ENCODE measurements at regions not wholly inside any gene's neighbourhood (a gene's known extent, or its start where the extent isn't known, plus 50 kb on each side); places are given as distances from the start of the nearest gene placed in this dataset.

DNA sequence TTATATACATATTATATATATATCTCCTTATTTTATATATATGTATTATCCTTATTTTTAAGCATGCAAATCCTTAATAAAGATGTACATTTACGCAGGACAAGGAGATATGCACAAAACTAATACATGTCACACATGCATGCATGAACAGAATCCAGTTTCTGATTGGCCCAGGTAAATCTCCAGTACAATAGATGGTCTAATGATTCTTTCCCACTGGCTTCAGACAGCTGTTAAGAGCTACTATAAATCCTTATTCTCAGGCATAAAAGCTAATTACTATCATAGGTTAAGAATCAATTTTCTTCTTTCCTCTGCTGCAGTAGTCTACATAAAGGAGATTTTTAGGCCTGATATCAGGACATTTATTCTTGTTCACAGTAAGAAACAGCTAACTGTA lies 689.8 kb downstream of the KCTD8 start:
- peaks cover 7% of the 10 kb centered on the region for H3K4me1 ChIP-seq
- no peak for TF ChIP-seq POLR2A (IDR thresholded peaks at IDR 0.05)
- TF ChIP-seq, protein P1, sequence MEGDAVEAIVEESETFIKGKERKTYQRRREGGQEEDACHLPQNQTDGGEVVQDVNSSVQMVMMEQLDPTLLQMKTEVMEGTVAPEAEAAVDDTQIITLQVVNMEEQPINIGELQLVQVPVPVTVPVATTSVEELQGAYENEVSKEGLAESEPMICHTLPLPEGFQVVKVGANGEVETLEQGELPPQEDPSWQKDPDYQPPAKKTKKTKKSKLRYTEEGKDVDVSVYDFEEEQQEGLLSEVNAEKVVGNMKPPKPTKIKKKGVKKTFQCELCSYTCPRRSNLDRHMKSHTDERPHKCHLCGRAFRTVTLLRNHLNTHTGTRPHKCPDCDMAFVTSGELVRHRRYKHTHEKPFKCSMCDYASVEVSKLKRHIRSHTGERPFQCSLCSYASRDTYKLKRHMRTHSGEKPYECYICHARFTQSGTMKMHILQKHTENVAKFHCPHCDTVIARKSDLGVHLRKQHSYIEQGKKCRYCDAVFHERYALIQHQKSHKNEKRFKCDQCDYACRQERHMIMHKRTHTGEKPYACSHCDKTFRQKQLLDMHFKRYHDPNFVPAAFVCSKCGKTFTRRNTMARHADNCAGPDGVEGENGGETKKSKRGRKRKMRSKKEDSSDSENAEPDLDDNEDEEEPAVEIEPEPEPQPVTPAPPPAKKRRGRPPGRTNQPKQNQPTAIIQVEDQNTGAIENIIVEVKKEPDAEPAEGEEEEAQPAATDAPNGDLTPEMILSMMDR (IDR thresholded peaks at IDR 0.05) = no peak
- DNase-seq = no peak
- H3K27ac ChIP-seq = no peak overlapping the region
- 90 to 94% methylated on average over 1 of the region's 1 CpG for WGBS, 2 donors
- H3K27me3 ChIP-seq = no peaks in the 10 kb centered on the region
- H3K4me3 ChIP-seq = no peak overlapping the region
- ATAC-seq = no peak
- no peaks in the 10 kb centered on the region for H3K36me3 ChIP-seq (replicated peaks in 1 of 2; ENCODE audit: insufficient read depth in 1 of 2, low read depth in 2 of 2)
- H3K9me3 ChIP-seq = no peaks in the 10 kb centered on the region
- intact Hi-C loops (cut with DNase I) = no loop called here

DNA sequence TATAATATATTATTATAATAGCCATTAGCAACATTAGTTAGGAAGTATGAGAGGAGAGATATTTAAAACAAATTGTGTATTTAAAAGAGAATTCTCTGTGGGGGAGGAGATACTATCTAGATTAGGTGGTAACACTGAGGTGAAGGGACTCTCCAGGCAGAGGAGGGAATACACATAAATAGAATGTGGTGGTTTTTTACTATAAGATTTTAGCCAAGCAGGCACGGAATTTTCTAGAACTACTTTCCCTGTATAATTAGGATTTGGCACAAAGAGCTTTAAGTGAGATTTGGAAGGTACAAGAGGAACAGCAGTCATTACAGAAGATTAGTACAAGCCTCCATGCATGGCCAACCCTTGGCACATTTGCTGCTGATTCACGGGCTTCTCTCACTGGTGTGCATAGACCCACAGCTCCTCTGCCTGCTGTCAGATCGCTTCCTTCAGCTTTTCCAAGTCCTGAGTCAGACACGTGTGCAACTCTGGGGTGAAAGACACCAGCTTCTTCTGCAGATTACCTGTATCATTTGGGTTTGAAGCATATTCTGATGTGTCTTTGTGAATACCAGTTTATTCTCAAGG lies 685.5 kb downstream of the KCTD8 start:
- no peak overlapping the region for H3K4me3 ChIP-seq
- H3K27ac ChIP-seq = no peak overlapping the region
- intact Hi-C loops (cut with DNase I) = no loop called here
- 40 to 48% methylated on average over 4 of the region's 4 CpGs for WGBS, 2 donors
- H3K27me3 ChIP-seq = no peaks in the 10 kb centered on the region
- H3K9me3 ChIP-seq = no peaks in the 10 kb centered on the region
- no peaks in the 10 kb centered on the region for H3K4me1 ChIP-seq
- DNase-seq (peak in 3 of 4 donors; percentile 7 to 43 (median 21)), ATAC-seq (no peak)
- no peaks in the 10 kb centered on the region for H3K36me3 ChIP-seq (replicated peaks in 1 of 2; ENCODE audit: insufficient read depth in 1 of 2, low read depth in 2 of 2)
- no peak for TF ChIP-seq POLR2A (IDR thresholded peaks at IDR 0.05)
- TF ChIP-seq, protein P1 (IDR thresholded peaks at IDR 0.05) = no peak

DNA sequence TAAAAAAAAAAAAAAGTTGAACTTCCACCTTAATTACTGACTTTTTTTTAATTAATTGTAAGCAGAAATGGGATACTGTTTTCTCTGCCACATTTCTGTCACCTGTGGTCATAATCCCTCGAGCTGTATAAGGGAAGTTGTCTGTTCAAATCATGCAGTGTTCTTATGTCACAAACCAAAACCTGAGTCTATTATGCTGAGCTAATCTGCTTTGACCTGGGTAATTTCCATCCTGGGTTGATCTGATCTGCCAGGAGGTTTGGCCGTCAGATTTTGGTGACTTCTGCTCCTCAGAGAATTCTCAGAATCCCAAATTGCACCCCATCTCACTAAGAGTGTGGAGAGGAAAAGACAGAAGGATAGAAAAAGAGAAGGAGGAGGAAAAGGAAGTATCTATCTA lies 683.1 kb downstream of the KCTD8 start:
- no peak for ATAC-seq
- no peak for DNase-seq
- Histone ChIP-seq H3K27me3 (no peaks in the 10 kb centered on the region), H3K4me3 (no peak overlapping the region), H3K4me1 (no peaks in the 10 kb centered on the region), H3K36me3 (replicated peaks in 1 of 2; ENCODE audit: insufficient read depth in 1 of 2, low read depth in 2 of 2) (no peaks in the 10 kb centered on the region), H3K27ac (no peak overlapping the region), H3K9me3 (no peaks in the 10 kb centered on the region)
- TF ChIP-seq, protein P1 (IDR thresholded peaks at IDR 0.05) = no peak
- no peak for TF ChIP-seq POLR2A (IDR thresholded peaks at IDR 0.05)
- 64 to 67% methylated on average over 2 of the region's 2 CpGs for WGBS, 2 donors
- intact Hi-C loops (cut with DNase I) = no loop called here

DNA sequence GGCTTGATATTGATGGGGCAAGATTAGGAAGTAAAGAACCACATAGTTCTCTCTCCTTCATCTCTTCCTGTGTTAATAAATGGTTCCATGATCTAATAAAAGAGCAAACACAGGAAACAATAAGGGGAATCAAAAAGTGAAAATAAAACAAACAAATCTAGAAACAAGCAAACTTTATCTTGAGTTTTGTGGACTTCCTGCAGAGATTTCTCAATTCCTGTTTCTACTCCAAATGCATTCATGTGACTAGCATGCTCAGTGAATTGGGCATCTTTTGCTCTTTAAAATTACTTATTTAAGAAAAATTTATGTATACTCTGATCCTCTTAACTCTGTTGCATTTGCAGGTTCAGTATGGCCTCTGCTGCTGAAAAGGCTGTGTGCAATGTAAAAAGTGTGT lies 682.0 kb downstream of the KCTD8 start:
- no peak overlapping the region for H3K27ac ChIP-seq
- no peaks in the 10 kb centered on the region for H3K27me3 ChIP-seq
- H3K36me3 ChIP-seq (replicated peaks in 1 of 2; ENCODE audit: insufficient read depth in 1 of 2, low read depth in 2 of 2) = no peaks in the 10 kb centered on the region
- no peak for TF ChIP-seq POLR2A (IDR thresholded peaks at IDR 0.05)
- TF ChIP-seq, protein P1 (IDR thresholded peaks at IDR 0.05) = no peak
- DNase-seq (no peak), ATAC-seq (no peak)
- H3K4me3 ChIP-seq = no peak overlapping the region
- no peaks in the 10 kb centered on the region for H3K4me1 ChIP-seq
- no peaks in the 10 kb centered on the region for H3K9me3 ChIP-seq
- intact Hi-C loops (cut with DNase I) = no loop called here

DNA sequence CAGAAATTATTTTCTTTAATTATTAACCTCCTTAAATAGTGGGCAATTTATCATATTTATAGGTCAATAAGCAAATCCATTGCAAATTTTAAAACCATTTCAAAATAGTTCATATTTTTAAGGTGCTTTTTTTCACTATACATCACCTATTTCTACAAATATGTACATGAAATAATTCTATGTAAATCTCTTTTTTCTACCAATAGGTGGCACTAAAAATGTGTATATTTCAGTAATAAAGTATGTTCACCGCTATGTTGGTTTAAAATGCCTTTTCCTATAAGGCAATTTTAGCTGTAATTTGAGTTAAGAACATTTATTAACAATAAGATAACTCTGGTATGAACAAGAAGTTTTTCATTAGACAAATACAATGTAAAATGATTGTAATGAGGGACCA lies 672.2 kb downstream of the KCTD8 start:
- ATAC-seq = no peak
- 51 to 62% methylated on average over 1 of the region's 1 CpG for WGBS, 2 donors
- no peak for TF ChIP-seq POLR2A (IDR thresholded peaks at IDR 0.05)
- TF ChIP-seq, protein P1 (IDR thresholded peaks at IDR 0.05) = peak in 3 of 7 experiments; percentile 12 to 20 (median 14)

More for the DNA sequence above, 672.2 kb downstream of the KCTD8 start:
- H3K4me1 ChIP-seq = no peaks in the 10 kb centered on the region
- no peaks in the 10 kb centered on the region for H3K9me3 ChIP-seq
- intact Hi-C loops (cut with DNase I) = no loop called here
- H3K27ac ChIP-seq = no peak overlapping the region
- no peaks in the 10 kb centered on the region for H3K27me3 ChIP-seq
- no peak overlapping the region for H3K4me3 ChIP-seq
- H3K36me3 ChIP-seq (replicated peaks in 1 of 2; ENCODE audit: insufficient read depth in 1 of 2, low read depth in 2 of 2) = no peaks in the 10 kb centered on the region
- no peak for DNase-seq

Data from body of pancreas (tissue), 4 donors.